ENCODE measurements at regions not wholly inside any gene's neighbourhood (a gene's known extent, or its start where the extent isn't known, plus 50 kb on each side); places are given as distances from the start of the nearest gene placed in this dataset.
A peak's percentile ranks its signal among the peaks of the same experiment; 100 is the strongest.
"Not testable (repeated sequence)": the region's sequence is repeated elsewhere in the genome, so short reads cannot be mapped to it uniquely, and the experiment has no call there.

DNA sequence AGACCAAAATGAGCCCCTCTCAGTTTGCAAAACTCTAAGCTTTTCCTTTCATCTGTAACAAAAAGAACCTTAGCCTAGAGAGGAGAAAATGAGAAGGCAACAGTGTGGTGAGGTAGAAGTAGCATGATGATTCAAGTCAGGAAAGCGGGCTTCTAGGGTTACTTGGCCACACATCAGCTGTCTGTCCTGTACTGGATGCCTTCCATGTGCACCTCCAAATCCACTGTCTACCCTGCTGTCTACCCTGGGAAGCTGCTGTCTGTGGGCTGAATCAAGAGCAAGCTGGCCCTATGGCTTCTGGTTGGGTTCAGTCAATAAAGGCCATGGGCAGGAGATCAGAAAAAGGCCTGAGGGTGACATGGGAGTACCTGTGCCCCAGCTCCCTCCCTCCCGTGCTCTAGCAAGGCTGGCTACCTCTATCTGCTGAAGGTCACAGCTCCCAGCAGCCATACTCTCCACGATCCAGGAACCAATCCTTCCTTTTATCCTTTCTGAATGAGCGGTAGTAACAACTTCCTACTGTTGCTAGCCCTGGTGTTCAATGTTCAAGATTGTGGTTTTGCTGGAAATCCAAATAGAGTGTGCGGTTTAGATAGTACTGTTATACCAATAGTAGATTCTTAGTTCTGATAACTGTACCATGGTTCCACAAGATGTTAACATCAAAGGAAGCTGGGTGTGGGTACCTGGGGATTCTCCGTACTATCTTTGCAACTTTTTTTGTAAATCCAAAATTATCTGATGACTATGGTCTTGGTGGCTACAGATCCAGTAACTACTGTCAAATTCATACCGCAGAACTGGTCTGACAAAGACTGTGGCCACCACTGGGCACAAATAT is 191.0 kb downstream of the ESM1 start:
- H3K4me1 ChIP-seq (ENCODE audit: low read depth), result no peaks in the 10 kb centered on the region
- DNase-seq (ENCODE audit: low read depth in 1 of 2, low spot score in 1 of 2), result no peak
- no peaks in the 10 kb centered on the region for H3K27me3 ChIP-seq
- no peaks in the 10 kb centered on the region for H3K9me3 ChIP-seq (ENCODE audit: low read depth)
- no peaks in the 10 kb centered on the region for H3K36me3 ChIP-seq
- TF ChIP-seq, protein P1, sequence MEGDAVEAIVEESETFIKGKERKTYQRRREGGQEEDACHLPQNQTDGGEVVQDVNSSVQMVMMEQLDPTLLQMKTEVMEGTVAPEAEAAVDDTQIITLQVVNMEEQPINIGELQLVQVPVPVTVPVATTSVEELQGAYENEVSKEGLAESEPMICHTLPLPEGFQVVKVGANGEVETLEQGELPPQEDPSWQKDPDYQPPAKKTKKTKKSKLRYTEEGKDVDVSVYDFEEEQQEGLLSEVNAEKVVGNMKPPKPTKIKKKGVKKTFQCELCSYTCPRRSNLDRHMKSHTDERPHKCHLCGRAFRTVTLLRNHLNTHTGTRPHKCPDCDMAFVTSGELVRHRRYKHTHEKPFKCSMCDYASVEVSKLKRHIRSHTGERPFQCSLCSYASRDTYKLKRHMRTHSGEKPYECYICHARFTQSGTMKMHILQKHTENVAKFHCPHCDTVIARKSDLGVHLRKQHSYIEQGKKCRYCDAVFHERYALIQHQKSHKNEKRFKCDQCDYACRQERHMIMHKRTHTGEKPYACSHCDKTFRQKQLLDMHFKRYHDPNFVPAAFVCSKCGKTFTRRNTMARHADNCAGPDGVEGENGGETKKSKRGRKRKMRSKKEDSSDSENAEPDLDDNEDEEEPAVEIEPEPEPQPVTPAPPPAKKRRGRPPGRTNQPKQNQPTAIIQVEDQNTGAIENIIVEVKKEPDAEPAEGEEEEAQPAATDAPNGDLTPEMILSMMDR (IDR thresholded peaks at IDR 0.05; ENCODE audit: low read depth, low read length), result no peak
- H3K27ac ChIP-seq, result no peak overlapping the region
- no peak overlapping the region for H3K4me3 ChIP-seq

DNA sequence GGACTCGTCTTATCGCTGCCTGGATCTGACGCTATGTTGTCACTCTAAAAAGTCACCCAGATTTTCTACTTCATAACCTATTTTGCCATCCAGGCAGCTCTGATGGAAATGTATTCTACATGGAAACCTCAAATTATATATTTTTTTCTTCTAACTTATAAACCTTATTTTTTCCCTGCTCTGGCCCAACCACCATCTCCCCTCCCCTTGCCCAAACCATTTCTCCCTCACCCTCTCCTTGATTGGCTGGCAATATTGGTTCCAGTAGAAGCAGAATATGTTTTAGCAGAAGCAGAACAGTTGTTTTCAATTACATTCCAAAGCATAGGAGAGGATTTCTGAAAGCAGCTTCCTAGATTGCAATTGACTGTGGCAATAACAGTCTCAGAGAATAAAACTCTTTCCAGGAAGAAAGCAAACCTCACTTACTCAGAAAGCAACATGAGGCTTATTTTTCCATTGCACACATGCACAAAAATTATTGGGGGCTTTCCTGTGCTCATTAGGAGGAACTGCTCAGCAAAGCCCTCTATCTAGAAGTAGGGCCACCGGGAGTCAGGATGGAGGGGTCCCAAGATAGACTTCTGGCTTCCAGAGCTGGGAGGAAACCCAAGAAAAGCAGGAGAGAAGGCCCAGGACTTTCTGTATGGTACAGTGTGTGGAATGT is 191.8 kb downstream of the ESM1 start:
- H3K9me3 ChIP-seq (ENCODE audit: low read depth), result no peaks in the 10 kb centered on the region
- H3K27ac ChIP-seq, result no peak overlapping the region
- no peak overlapping the region for H3K4me3 ChIP-seq
- H3K4me1 ChIP-seq (ENCODE audit: low read depth), result no peaks in the 10 kb centered on the region
- no peaks in the 10 kb centered on the region for H3K27me3 ChIP-seq
- TF ChIP-seq, protein P1 (IDR thresholded peaks at IDR 0.05; ENCODE audit: low read depth, low read length), result no peak
- H3K36me3 ChIP-seq, result no peaks in the 10 kb centered on the region
- DNase-seq (ENCODE audit: low read depth in 1 of 2, low spot score in 1 of 2), result no peak

DNA sequence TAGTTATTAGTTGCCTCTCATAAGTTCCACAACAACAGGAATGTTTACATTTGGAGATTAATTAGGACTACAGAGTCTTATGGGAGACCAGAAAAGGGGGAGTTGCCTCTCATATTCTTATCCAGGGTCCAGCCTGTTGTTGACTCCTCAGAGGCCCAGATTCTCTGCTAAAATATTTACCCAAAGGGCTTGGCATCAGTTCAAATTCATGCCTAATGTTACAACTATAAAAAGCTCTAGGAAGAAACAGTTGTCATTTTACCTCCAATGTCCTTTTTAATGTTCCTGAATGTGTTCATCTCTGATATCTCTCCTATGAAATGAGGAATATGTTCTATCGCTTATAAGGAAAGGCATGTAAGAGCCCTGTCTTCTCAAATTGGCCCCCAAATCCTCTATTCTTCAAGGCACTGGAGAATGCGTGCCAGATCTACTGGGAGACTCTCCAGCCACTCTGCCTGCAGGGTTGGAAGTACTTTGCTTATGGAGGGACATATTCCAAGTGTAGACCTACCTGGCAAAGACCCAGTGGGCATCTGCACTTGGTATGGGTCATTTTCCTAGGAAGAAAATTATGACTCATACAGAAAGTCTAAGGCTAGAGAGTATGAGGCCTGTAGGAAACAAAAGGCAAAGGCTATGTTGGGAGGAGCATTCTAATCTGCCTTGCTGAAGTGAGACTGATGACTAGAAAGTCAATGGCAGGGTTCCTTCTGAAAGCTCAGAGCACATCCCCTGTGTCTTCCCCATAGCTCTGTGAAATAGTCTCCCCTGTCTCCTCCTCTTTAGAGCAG is 192.6 kb downstream of the ESM1 start:
- no peaks in the 10 kb centered on the region for H3K27me3 ChIP-seq
- no peak overlapping the region for H3K4me3 ChIP-seq
- no peaks in the 10 kb centered on the region for H3K36me3 ChIP-seq
- peak in 1 of 2 donors; percentile 38 for DNase-seq (ENCODE audit: low read depth in 1 of 2, low spot score in 1 of 2)
- TF ChIP-seq, protein P1 (IDR thresholded peaks at IDR 0.05; ENCODE audit: low read depth, low read length), result no peak
- no peaks in the 10 kb centered on the region for H3K9me3 ChIP-seq (ENCODE audit: low read depth)
- H3K4me1 ChIP-seq (ENCODE audit: low read depth), result no peaks in the 10 kb centered on the region
- no peak overlapping the region for H3K27ac ChIP-seq

DNA sequence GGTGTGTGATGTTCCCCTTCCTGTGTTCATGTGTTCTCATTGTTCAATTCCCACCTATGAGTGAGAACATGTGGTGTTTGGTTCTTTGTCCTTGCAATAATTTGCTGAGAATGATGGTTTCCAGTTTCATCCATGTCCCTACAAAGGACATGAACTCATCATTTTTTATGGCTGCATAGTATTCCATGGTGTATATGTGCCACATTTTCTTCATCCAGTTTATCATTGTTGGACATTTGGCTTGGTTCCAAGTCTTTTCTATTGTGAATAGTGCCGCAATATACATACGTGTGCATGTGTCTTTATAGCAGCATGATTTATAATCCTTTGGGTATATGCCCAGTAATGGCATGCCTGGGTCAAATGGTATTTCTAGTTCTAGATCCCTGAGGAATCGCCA is 197.5 kb downstream of the ESM1 start:
- H3K4me3 ChIP-seq; H3K27ac ChIP-seq; H3K27me3 ChIP-seq; H3K36me3 ChIP-seq; DNase-seq (ENCODE audit: low read depth in 1 of 2, low spot score in 1 of 2); H3K9me3 ChIP-seq (ENCODE audit: low read depth): not testable (repeated sequence)
- peaks cover 14% of the 10 kb centered on the region for H3K4me1 ChIP-seq (ENCODE audit: low read depth)

DNA sequence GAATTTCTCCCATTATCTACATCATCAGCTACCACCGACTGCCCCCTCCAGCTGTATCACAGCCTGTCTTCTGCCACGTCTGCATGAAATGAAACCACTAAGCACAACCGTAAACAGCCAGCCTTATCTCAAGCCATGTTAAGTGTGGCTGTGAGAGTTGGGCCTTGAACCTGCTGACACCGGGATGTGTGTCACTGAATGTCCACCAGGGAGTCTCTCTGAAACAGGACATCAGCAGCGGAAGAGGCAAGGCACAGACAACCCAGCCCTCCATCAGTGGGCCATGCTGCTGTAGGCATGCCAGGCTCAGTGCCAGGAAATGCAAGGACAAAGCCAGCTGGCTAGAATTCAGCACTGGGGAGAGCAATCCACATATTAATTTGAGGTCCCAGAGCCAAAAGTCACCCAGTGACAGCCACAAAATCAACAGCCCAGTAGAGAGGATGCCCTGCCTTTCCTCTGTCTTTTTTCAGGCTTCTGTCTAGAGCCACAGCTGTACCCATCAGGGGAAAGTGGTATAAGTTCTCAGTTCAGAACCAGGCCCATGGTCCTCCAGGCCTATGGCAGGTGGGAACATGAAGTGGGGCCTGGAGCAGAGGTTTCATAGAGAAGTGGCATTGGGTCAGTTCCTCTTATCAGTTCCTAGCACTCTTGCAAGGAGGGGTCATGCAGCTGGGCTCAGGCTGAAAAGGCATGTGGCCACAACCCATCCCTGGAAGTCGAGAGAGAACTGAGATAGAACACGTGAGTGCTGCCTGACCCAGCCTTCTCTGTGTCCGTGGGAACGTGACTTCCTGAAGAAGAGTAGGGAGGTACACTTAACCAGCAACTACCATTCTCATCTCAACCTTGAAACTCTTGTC is 199.4 kb downstream of the ESM1 start:
- peak; percentile 44 to 68 for DNase-seq (ENCODE audit: low read depth in 1 of 2, low spot score in 1 of 2)
- Histone ChIP-seq H3K27ac (peak overlapping the region; percentile 53), H3K9me3 (ENCODE audit: low read depth) (no peaks in the 10 kb centered on the region), H3K4me1 (ENCODE audit: low read depth) (peaks cover 14% of the 10 kb centered on the region), H3K36me3 (no peaks in the 10 kb centered on the region), H3K27me3 (no peaks in the 10 kb centered on the region), H3K4me3 (no peak overlapping the region)
- TF ChIP-seq, protein P1 (IDR thresholded peaks at IDR 0.05; ENCODE audit: low read depth, low read length), result no peak

All from cardiac muscle cell (in vitro differentiated cells and primary cell).